ENCODE measurements at regions not wholly inside any gene's neighbourhood (a gene's known extent, or its start where the extent isn't known, plus 50 kb on each side); places are given as distances from the start of the nearest gene placed in this dataset.
"Not testable (repeated sequence)": the region's sequence is repeated elsewhere in the genome, so short reads cannot be mapped to it uniquely, and the experiment has no call there.

GRCh38 chr4:184335520-184335919 is 117.8 kb upstream of the ENPP6 start:
- DNase-seq (ENCODE audit: low read depth): no peak

- DNase-seq (ENCODE audit: low read depth): not testable (repeated sequence)
Measured at GRCh38 chr4:184333446-184333845, 115.8 kb upstream of the ENPP6 start.

- no peak for DNase-seq (ENCODE audit: low read depth)
Measured at GRCh38 chr4:184331268-184331995, 113.8 kb upstream of the ENPP6 start.

GRCh38 chr4:184330517-184331094 is 112.9 kb upstream of the ENPP6 start:
- DNase-seq (ENCODE audit: low read depth): not testable (repeated sequence)

GRCh38 chr4:184329659-184330400 is 112.2 kb upstream of the ENPP6 start:
- peak; percentile 56 for DNase-seq (ENCODE audit: low read depth)

GRCh38 chr4:184329235-184329634 is 111.6 kb upstream of the ENPP6 start:
- no peak for DNase-seq (ENCODE audit: low read depth)

- no peak for DNase-seq (ENCODE audit: low read depth)
Measured at GRCh38 chr4:184328022-184328736, 110.5 kb upstream of the ENPP6 start.

- no peak for DNase-seq (ENCODE audit: low read depth)
Measured at GRCh38 chr4:184324939-184325477, 107.3 kb upstream of the ENPP6 start.

- DNase-seq (ENCODE audit: low read depth): no peak
Measured at GRCh38 chr4:184322328-184323025, 104.8 kb upstream of the ENPP6 start.

GRCh38 chr4:184320631-184321030 is 103.0 kb upstream of the ENPP6 start:
- no peak for DNase-seq (ENCODE audit: low read depth)

GRCh38 chr4:184318852-184319251 is 101.2 kb upstream of the ENPP6 start:
- DNase-seq (ENCODE audit: low read depth): no peak

- DNase-seq (ENCODE audit: low read depth): no peak
Measured at GRCh38 chr4:184317234-184317918, 99.7 kb upstream of the ENPP6 start.

GRCh38 chr4:184316821-184317220 is 99.1 kb upstream of the ENPP6 start:
- no peak for DNase-seq (ENCODE audit: low read depth)

GRCh38 chr4:184315675-184316359 is 98.1 kb upstream of the ENPP6 start:
- DNase-seq (ENCODE audit: low read depth): no peak

GRCh38 chr4:184313702-184314659 is 96.3 kb upstream of the ENPP6 start:
- DNase-seq (ENCODE audit: low read depth): no peak

- no peak for DNase-seq (ENCODE audit: low read depth)
Measured at GRCh38 chr4:184313058-184313581, 95.4 kb upstream of the ENPP6 start.

- no peak for DNase-seq (ENCODE audit: low read depth)
Measured at GRCh38 chr4:184312126-184312525, 94.5 kb upstream of the ENPP6 start.

- no peak for DNase-seq (ENCODE audit: low read depth)
Measured at GRCh38 chr4:184310881-184311709, 93.4 kb upstream of the ENPP6 start.

Data from activated T-cell treated with anti-CD3 and anti-CD28 coated beads for 48 hours (primary cell).